ENCODE measurements at regions not wholly inside any gene's neighbourhood (a gene's known extent, or its start where the extent isn't known, plus 50 kb on each side); places are given as distances from the start of the nearest gene placed in this dataset.

- intact Hi-C loops (cut with micrococcal nuclease): no loop called here
Measured at GRCh38 chr15:61556037-61556648, 327.0 kb upstream of the RORA start.

GRCh38 chr15:61549727-61550126 lies 320.6 kb upstream of the RORA start:
- H3K4me3 ChIP-seq (replicated peaks in 1 of 3; ENCODE audit: insufficient read depth in 1 of 3, low read depth in 1 of 3, low read length in 3 of 3): no peak overlapping the region
- ChIA-PET POLR2A (interaction anchor here (0.6 kb wide), 1 partner anchor 17 kb away, joined by 10 read pairs; no protein-coding TSS in a partner anchor), CTCF (no interaction called here)
- no peaks in the 10 kb centered on the region for H3K9me1 ChIP-seq (replicated peaks; ENCODE audit: control insufficient read depth, extremely low read depth, insufficient read depth, low read length)
- dilution Hi-C loops (cut with MboI; ENCODE audit: extremely low pct_ligation_motif_present, low sequenced_read_pairs) (no loop called here), intact Hi-C loops (cut with micrococcal nuclease) (no loop called here)
- DNase-seq (ENCODE audit: low read depth, low spot score) (no peak), FAIRE-seq (no peak)
- no peaks in the 10 kb centered on the region for H3K4me1 ChIP-seq (ENCODE audit: control insufficient read depth, extremely low read depth, insufficient read depth, low read length)
- no peaks in the 10 kb centered on the region for H3K79me2 ChIP-seq (ENCODE audit: control insufficient read depth, insufficient read depth, low read length)
- no peak for TF ChIP-seq MYC (IDR thresholded peaks at IDR 0.05; ENCODE audit: low read depth, low read length)
- no peak for TF ChIP-seq GATA2 (IDR thresholded peaks at IDR 0.05; ENCODE audit: insufficient read depth, insufficient read length, low read depth, low read length)
- TF ChIP-seq JUN (IDR thresholded peaks at IDR 0.05; ENCODE audit: borderline replicate concordance, insufficient read depth, insufficient read length, low read depth): no peak
- TF ChIP-seq POLR2AphosphoS5 (IDR thresholded peaks at IDR 0.05; ENCODE audit: insufficient read depth, low read depth, low read length): no peak
- TF ChIP-seq FOS (IDR thresholded peaks at IDR 0.05; ENCODE audit: borderline replicate concordance, insufficient read depth, low read length): no peak
- TF ChIP-seq MAX (IDR thresholded peaks at IDR 0.05; ENCODE audit: insufficient read depth, insufficient read length): no peak
- no peak for TF ChIP-seq POLR2A (IDR thresholded peaks at IDR 0.05; ENCODE audit: low read depth, low read length)
- TF ChIP-seq CTCF (IDR thresholded peaks at IDR 0.05; ENCODE audit: extremely low read depth in 1 of 2, insufficient read depth in 1 of 2, low read depth in 1 of 2, low read length in 2 of 2): no peak
- no peak for TF ChIP-seq EZH2 (IDR thresholded peaks at IDR 0.05; ENCODE audit: borderline replicate concordance, low read depth, low read length, severe bottlenecking)
- no peaks in the 10 kb centered on the region for H3K9me3 ChIP-seq (replicated peaks; ENCODE audit: control insufficient read depth, insufficient read depth, low read length)
- no peaks in the 10 kb centered on the region for H3K36me3 ChIP-seq (ENCODE audit: control insufficient read depth in 2 of 2, extremely low read depth in 1 of 2, insufficient read depth in 2 of 2, low read length in 2 of 2)
- H3K27ac ChIP-seq (ENCODE audit: insufficient read depth, low read depth, low read length): no peak overlapping the region
- no peak overlapping the region for H3K4me2 ChIP-seq (ENCODE audit: insufficient read depth, low read length)
- H3K27me3 ChIP-seq (ENCODE audit: control insufficient read depth in 2 of 2, insufficient read depth in 2 of 2, low read length in 2 of 2): no peaks in the 10 kb centered on the region
- H2AFZ ChIP-seq (ENCODE audit: low read depth, low read length): no peak overlapping the region
- no peak overlapping the region for H3K9ac ChIP-seq (replicated peaks; ENCODE audit: extremely low read depth, insufficient read depth, low read length)
- H4K20me1 ChIP-seq (replicated peaks; ENCODE audit: control insufficient read depth, extremely low read depth, insufficient read depth, low read length): no peaks in the 10 kb centered on the region
- no TSS peak for BruUV-seq (replicated peaks)

More at GRCh38 chr15:61556037-61556648, 327.0 kb upstream of the RORA start:
- Histone ChIP-seq H4K20me1 (replicated peaks; ENCODE audit: control insufficient read depth, extremely low read depth, insufficient read depth, low read length) (no peaks in the 10 kb centered on the region), H3K9me1 (replicated peaks; ENCODE audit: control insufficient read depth, extremely low read depth, insufficient read depth, low read length) (no peaks in the 10 kb centered on the region), H3K36me3 (ENCODE audit: control insufficient read depth in 2 of 2, extremely low read depth in 1 of 2, insufficient read depth in 2 of 2, low read length in 2 of 2) (no peaks in the 10 kb centered on the region), H3K9ac (replicated peaks; ENCODE audit: extremely low read depth, insufficient read depth, low read length) (no peak overlapping the region), H3K27ac (ENCODE audit: insufficient read depth, low read depth, low read length) (no peak overlapping the region), H3K79me2 (ENCODE audit: control insufficient read depth, insufficient read depth, low read length) (no peaks in the 10 kb centered on the region), H3K4me2 (ENCODE audit: insufficient read depth, low read length) (no peak overlapping the region), H3K27me3 (ENCODE audit: control insufficient read depth in 2 of 2, insufficient read depth in 2 of 2, low read length in 2 of 2) (peaks cover 0 to 3% of the 10 kb centered on the region in 2 experiments), H3K4me3 (replicated peaks in 1 of 3; ENCODE audit: insufficient read depth in 1 of 3, low read depth in 1 of 3, low read length in 3 of 3) (no peak overlapping the region), H3K9me3 (replicated peaks; ENCODE audit: control insufficient read depth, insufficient read depth, low read length) (no peaks in the 10 kb centered on the region), H3K4me1 (ENCODE audit: control insufficient read depth, extremely low read depth, insufficient read depth, low read length) (no peaks in the 10 kb centered on the region), H2AFZ (ENCODE audit: low read depth, low read length) (no peak overlapping the region)
- BruUV-seq (replicated peaks): no TSS peak
- POLR2A ChIA-PET: interaction anchor here (0.7 kb wide), 1 partner anchor 64 kb away, joined by 3 read pairs; no protein-coding TSS in a partner anchor
- dilution Hi-C loops (cut with MboI; ENCODE audit: extremely low pct_ligation_motif_present, low sequenced_read_pairs): no loop called here
- TF ChIP-seq FOS (IDR thresholded peaks at IDR 0.05; ENCODE audit: borderline replicate concordance, insufficient read depth, low read length) (peak; percentile 43), JUN (IDR thresholded peaks at IDR 0.05; ENCODE audit: borderline replicate concordance, insufficient read depth, insufficient read length, low read depth) (no peak)
- DNase-seq (ENCODE audit: low read depth, low spot score) (no peak), FAIRE-seq (no peak)
- CTCF ChIA-PET: interaction anchor here (0.9 kb wide), 1 partner anchor 361 kb away, joined by 3 read pairs; no protein-coding TSS in a partner anchor
